ENCODE measurements at regions not wholly inside any gene's neighbourhood (a gene's known extent, or its start where the extent isn't known, plus 50 kb on each side); places are given as distances from the start of the nearest gene placed in this dataset.

DNA sequence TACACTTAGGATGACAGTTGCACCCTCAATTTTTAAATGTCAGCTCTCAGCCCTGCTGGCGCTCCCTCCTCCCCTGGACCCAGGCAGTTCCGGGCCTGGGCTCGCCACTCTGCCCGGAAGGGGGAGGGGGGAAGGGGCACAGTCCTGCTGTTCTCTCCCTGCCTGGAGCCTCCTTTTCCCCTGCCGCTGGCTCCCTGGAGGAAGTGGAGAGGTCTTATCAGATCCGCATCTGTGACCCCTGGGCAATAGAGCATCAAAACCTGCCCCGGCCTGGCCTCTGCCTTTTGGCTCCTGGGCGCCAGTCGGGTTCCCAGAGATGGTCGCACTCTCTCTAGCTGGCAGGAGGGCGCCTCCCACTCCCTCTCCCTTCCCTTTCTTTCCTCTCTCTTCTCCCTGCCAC, 149.3 kb downstream of the IRF8 start:
- TF ChIP-seq CTCF (conservative IDR thresholded peaks at IDR 0.05), result no peak
- TF ChIP-seq EZH2 (IDR thresholded peaks at IDR 0.05; ENCODE audit: low read depth), result no peak

Data from PC-9 (cell line).